A673 (cell line): ENCODE measurements at regions not wholly inside any gene's neighbourhood (a gene's known extent, or its start where the extent isn't known, plus 50 kb on each side); places are given as distances from the start of the nearest gene placed in this dataset.

ENCODE experiments used
- BruUV-seq: library from RNA; stranded (reverse); fragments of 400-500 nt; replicated peaks from 2 replicates; lab custom pipeline; 2021; lab: Mats Ljungman, UMichigan
- CTCF ChIA-PET: fragments of 300-600 bp; sonication (Branson Sonifier 250); formaldehyde crosslinking; loops from one replicate; lab custom pipeline; 2022; ENCODE audit warnings: antibody characterized with exemption; lab: Charles Lee
- POLR2A ChIA-PET: fragments of 300-600 bp; sonication (Branson Sonifier 250); formaldehyde crosslinking; loops from one replicate; lab custom pipeline; 2022; ENCODE audit warnings: antibody characterized with exemption; ENCODE audit not compliant: low non-redundant PET; lab: Charles Lee
- DNase-seq: peaks from one replicate; pipeline ENCODE4 v3.0.0-alpha.2; 2015; ENCODE audit warnings: low spot score
- H3K27ac ChIP-seq: fragments of 200-600 bp; sonication (generic); 2 replicates; pipeline ENCODE4 v1.5.1; 2016; ENCODE audit warnings: mixed run types, low read depth, mild to moderate bottlenecking, mixed read lengths, antibody characterized with exemption, low read length; ENCODE audit not compliant: poor library complexity, severe bottlenecking
- H3K27me3 ChIP-seq: fragments of 200-600 bp; sonication (generic); replicated peaks from 2 replicates; pipeline ENCODE4 v1.6.1; 2017; ENCODE audit warnings: mixed run types, low read depth, mild to moderate bottlenecking, mixed read lengths, antibody characterized with exemption, low read length; ENCODE audit not compliant: insufficient read depth, poor library complexity
- H3K36me3 ChIP-seq: fragments of 200-600 bp; sonication (generic); 2 replicates; pipeline ENCODE4 v1.6.1; 2016; ENCODE audit warnings: mixed run types, mild to moderate bottlenecking, mixed read lengths, antibody characterized with exemption, low read length; ENCODE audit not compliant: insufficient read depth, poor library complexity, severe bottlenecking
- H3K4me1 ChIP-seq: fragments of 200-600 bp; sonication (generic); 2 replicates; pipeline ENCODE4 v1.6.1; 2017; ENCODE audit warnings: mixed run types, mild to moderate bottlenecking, mixed read lengths, antibody characterized with exemption, low read length; ENCODE audit not compliant: insufficient read depth, poor library complexity, severe bottlenecking
- H3K4me3 ChIP-seq: fragments of 200-600 bp; sonication (generic); 2 replicates; pipeline ENCODE4 v1.5.1; 2016; ENCODE audit warnings: low read depth, mixed run types, mild to moderate bottlenecking, mixed read lengths, low read length; ENCODE audit not compliant: poor library complexity, severe bottlenecking
- H3K9me3 ChIP-seq: fragments of 200-600 bp; sonication (generic); 2 replicates; pipeline ENCODE4 v1.6.1; 2016; ENCODE audit warnings: mixed run types, low read depth, mild to moderate bottlenecking, mixed read lengths, antibody characterized with exemption, low read length; ENCODE audit not compliant: poor library complexity, severe bottlenecking
- EZH2 ChIP-seq: fragments of 200-600 bp; sonication (generic); IDR thresholded peaks from 2 replicates; pipeline ENCODE4 v1.6.1; 2017; ENCODE audit warnings: borderline replicate concordance, low read depth, mild to moderate bottlenecking, mixed read lengths, antibody characterized with exemption, low read length; ENCODE audit not compliant: poor library complexity, severe bottlenecking
- intact Hi-C: fragments of 100-400 bp; cut with micrococcal nuclease; formaldehyde crosslinking; loops from one replicate; pipeline ENCODE4 v1.10.0; 2022; ENCODE audit not compliant: unreplicated experiment
- TF ChIP-seq, protein P1 (sequence below): fragments of 300-800, 200-600 bp; sonication (generic); conservative IDR thresholded peaks from 2 replicates; pipeline ENCODE4 v1.5.1; 2017; ENCODE audit warnings: low read depth, mild to moderate bottlenecking, antibody characterized with exemption, low read length, moderate library complexity, mixed read lengths

DNA sequence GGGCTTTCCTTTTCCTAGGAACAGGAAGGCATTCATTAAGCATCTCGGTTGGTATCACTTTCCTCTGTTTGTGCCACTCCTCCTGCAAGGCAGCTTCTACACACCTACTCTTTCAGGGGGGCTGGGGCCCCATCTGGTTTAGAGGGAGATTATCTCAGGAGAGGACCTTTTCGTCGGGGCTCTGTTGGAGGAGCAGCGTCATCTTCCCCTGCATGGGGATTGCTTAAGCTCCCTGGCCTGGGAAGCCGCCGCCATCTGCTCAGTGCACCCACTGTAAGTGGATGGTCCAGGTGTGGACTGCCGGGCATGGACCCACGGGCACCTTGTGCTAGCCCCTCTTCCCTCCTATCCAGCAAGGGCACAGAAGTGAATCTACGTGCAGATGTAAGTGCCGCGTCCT lies 355.3 kb upstream of the SMIM21 start:
- Histone ChIP-seq H3K36me3 (no peaks in the 10 kb centered on the region), H3K4me3 (no peak overlapping the region), H3K4me1 (no peaks in the 10 kb centered on the region), H3K27ac (no peak overlapping the region), H3K27me3 (peaks cover 39% of the 10 kb centered on the region), H3K9me3 (no peaks in the 10 kb centered on the region)
- intact Hi-C loops = no loop called here
- CTCF ChIA-PET = no interaction called here
- DNase-seq = no peak
- POLR2A ChIA-PET = no interaction called here
- TF ChIP-seq, protein P1, sequence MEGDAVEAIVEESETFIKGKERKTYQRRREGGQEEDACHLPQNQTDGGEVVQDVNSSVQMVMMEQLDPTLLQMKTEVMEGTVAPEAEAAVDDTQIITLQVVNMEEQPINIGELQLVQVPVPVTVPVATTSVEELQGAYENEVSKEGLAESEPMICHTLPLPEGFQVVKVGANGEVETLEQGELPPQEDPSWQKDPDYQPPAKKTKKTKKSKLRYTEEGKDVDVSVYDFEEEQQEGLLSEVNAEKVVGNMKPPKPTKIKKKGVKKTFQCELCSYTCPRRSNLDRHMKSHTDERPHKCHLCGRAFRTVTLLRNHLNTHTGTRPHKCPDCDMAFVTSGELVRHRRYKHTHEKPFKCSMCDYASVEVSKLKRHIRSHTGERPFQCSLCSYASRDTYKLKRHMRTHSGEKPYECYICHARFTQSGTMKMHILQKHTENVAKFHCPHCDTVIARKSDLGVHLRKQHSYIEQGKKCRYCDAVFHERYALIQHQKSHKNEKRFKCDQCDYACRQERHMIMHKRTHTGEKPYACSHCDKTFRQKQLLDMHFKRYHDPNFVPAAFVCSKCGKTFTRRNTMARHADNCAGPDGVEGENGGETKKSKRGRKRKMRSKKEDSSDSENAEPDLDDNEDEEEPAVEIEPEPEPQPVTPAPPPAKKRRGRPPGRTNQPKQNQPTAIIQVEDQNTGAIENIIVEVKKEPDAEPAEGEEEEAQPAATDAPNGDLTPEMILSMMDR = no peak
- TF ChIP-seq EZH2 = no peak
- BruUV-seq = no TSS peak

DNA sequence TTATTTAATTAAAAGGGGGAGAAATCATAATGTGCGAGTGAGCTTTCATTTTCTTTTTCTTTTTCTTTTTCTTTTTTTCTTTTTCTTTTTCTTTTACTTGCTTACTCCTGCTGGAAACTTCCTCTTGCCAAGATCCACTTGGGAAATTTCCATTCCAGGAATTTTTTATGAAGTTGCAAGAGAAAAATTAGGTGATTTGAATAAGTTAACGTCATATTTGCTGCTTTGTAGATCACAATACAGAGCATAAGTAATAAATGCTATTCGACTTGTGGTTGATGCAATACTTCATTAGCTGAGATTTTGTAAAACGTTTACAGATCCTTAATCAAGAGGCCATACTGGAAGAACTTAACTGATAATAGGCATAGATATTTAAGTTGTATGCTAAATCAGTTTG lies 354.7 kb upstream of the SMIM21 start:
- H3K36me3 ChIP-seq = no peaks in the 10 kb centered on the region
- H3K27ac ChIP-seq = no peak overlapping the region
- DNase-seq = no peak
- no TSS peak for BruUV-seq
- intact Hi-C loops = no loop called here
- POLR2A ChIA-PET = no interaction called here
- CTCF ChIA-PET = no interaction called here
- no peak for TF ChIP-seq EZH2
- TF ChIP-seq, protein P1 = no peak
- H3K4me3 ChIP-seq = no peak overlapping the region
- no peaks in the 10 kb centered on the region for H3K9me3 ChIP-seq
- no peaks in the 10 kb centered on the region for H3K4me1 ChIP-seq
- H3K27me3 ChIP-seq = peaks cover 43% of the 10 kb centered on the region

DNA sequence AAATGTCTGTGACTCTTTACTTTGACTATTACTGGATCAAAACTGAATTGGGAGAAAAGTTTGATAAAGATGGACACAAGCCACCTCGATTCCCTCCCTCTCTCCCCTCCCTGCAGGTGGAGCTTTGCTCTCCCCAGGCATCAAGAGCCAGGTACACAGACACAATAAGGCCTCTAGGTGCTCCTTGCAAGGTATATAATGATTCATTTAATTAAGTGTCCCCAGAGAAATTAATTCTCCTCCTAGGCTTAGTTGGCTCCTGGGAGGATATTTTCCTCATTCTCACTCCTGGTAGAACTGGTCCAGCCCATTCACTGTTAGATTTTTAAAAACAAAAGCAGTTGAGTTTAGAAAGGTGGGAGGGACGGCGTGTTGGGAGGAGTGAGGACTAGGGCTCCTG lies 352.4 kb upstream of the SMIM21 start:
- no peak for DNase-seq

More for the DNA sequence above, 352.4 kb upstream of the SMIM21 start:
- Histone ChIP-seq H3K9me3 (no peaks in the 10 kb centered on the region), H3K36me3 (no peaks in the 10 kb centered on the region), H3K27ac (no peak overlapping the region), H3K27me3 (peaks cover 52% of the 10 kb centered on the region), H3K4me3 (no peak overlapping the region), H3K4me1 (no peaks in the 10 kb centered on the region)
- intact Hi-C loops = no loop called here
- POLR2A ChIA-PET = no interaction called here
- TF ChIP-seq, protein P1 = no peak
- no peak for TF ChIP-seq EZH2
- CTCF ChIA-PET = no interaction called here
- BruUV-seq = no TSS peak
